Stimulated activated CD4-positive, alpha-beta T cell treated with anti-CD3 and anti-CD28 coated beads, Interleukin-2, amount 100 ng/mL, for 4 hours (primary cell): ENCODE measurements at regions not wholly inside any gene's neighbourhood (a gene's known extent, or its start where the extent isn't known, plus 50 kb on each side); places are given as distances from the start of the nearest gene placed in this dataset.

Experiments
- DNase-seq: peaks from one replicate; pipeline ENCODE4 v3.0.0-alpha.2; 2020; ENCODE audit warnings: low read depth

DNA sequence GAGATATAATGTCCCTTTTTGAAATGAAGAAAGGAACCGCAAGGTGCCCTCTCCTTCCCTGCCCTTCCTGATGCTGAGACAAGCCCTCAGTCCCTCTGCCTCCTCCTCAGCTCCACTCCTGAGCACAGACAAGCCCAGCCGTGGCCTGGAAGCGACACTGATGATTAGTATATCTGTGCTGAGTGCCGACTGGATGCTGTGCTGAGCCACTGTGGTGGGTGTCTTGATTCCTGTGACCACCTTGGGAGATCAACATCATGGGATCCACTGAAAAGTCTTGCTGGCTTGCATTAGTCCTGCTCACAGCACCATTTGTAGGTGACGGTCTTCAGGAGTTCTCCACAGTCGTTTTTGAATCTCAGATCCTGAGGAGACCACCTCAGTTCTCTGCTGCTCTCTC is 59.5 kb upstream of the HGFAC start:
- no peak for DNase-seq

- DNase-seq: no peak
Measured at GRCh38 chr4:3384391-3384770, 57.4 kb upstream of the HGFAC start.

DNA sequence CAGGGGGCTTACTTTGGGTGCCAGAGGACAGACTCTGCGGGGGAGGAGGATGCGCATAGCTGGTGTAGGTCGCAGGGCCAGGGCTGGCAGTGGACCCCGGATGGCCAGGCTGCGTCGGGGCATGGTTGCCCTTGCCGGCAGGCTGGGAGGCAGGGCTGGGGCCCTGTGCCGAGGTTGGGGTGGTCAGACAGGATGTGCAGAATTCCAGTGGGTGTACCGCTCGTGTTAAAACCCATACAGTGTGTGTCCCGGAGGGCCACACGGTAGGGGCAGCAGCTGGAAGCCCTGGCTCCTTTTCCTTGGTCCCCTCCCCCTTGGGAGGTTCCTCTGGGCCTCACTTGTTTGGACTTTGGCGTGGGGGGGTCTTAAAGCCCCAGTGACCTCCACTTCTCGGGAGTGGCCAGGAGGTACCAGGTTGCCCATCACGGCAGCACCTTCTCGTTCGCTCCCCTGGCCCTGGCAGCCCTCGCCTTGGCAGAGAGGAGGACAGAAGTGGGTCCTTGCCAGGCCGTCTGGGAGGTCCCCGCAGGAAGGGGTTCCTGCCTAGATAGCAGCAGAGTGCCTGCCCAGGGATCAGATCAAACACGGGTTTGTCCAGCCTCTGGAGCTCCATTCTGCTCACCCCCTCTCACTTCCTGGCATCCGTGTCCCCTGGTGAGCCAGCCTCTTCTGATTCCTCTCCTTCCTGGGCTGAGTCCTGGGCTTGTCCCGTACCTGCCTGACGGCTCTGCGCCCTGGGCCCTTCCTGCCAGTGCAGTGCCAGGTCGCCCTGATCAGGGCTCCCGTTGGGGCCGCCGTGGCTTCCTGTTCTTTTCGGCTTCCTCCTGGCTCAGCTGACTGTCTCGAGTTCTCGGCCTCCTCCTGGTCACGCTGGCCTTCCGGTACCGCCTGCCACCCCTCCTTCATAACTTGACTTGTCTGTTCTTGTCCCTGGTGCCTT is 56.7 kb upstream of the HGFAC start:
- DNase-seq: no peak

- no peak for DNase-seq
Measured at GRCh38 chr4:3385711-3386420, 55.9 kb upstream of the HGFAC start.

DNA sequence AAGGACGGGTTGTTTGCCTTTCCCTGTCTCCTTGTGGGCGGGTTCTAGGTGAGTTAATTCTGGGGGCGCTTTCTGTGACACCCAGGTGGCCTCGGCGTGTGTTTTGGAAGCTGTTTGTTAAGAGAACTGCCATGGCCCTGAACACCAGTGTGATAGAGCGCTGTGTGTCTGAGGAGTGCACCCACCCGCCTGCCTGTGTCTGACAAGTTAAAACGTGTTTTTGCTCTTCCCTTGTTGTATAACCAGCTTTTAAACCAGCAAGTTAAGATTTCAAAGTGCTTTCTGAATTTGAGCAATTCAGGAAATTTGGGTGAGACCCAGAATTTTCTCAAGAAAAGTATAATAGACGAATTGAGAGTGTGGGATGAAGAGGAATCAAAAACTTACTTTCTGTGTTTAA is 55.2 kb upstream of the HGFAC start:
- no peak for DNase-seq

DNA sequence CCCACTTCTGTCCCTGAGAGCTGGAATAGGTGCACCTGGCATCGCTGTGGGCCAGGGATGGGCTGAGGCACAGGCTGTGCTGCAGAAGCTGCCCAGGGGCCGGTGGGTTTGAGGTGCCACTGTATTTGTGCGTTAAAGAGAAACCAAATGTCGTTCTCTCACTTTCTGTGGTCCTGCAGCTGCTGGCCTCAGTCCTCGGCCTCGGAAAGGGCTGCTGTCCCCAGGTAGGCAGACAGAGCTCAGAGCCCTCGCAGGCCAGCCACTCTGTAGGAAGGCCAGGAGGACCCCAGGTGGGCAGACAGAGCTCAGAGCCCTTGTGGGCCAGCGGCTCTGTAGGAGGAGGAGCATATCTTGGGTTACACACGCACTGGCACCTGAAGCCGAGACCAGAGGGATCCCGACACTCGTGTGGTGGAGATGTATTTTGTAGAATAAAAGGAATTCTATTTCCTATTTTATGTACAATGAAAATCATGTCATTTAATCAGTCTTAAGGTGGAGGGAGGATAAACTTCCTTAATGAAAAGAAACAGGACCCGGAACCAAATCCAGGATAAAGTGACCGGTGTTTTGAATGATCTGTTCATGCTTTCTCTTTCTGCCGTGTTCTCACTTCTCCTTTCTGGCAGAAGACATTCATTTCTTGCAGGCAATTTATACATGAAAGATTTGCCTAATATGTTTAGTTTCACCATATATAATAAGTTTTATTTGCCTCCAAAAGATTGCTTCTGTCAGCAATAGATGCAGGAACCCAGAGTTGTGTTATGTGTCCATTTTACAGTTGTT is 54.4 kb upstream of the HGFAC start:
- no peak for DNase-seq

DNA sequence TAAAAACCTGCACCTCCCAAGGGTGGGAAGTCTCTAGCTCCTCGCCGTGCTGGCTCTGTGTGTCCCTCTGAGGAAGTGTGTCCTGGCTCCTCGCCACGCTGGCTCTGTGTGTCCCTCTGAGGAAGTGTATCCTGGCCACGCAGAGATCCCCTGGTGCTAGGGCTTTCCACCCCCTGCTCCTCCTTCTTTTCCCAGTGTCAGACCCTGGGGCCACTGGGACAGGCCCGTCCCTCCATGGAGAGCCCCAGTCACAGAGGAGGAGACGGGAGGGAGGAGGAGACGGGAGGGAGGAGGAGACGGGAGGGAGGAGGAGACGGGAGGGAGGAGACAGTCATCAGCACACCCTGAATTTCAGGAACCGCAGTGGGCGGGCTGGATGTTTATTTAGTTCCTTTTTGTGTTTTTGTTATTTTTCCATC is 53.8 kb upstream of the HGFAC start:
- no peak for DNase-seq

GRCh38 chr4:3388471-3389232 is 53.1 kb upstream of the HGFAC start:
- DNase-seq: no peak

GRCh38 chr4:3389233-3390215 is 52.2 kb upstream of the HGFAC start:
- DNase-seq: no peak

- no peak for DNase-seq
Measured at GRCh38 chr4:3390288-3390811, 51.4 kb upstream of the HGFAC start.

DNA sequence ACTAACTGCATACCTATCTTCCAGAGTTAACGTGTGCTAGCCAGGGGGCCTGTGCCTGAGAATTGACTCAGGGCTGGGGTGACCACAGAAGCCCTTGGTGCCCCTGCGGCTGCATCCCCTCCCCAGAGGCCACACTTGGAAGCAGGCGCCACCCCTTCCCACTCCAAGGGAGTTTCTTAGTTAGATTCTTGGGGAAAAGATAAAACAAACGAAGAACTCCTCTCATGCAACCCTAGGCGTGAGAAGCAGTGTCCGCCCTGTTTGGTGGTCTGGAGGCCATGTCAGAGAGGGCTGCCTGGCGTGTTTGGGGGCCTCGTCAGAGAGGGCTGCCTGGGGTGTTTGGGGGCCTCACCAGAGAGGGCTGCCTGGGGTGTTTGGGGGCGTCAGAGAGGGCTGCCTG is 50.3 kb upstream of the HGFAC start:
- no peak for DNase-seq
